WTC11 (cell line): ENCODE measurements at regions not wholly inside any gene's neighbourhood (a gene's known extent, or its start where the extent isn't known, plus 50 kb on each side); places are given as distances from the start of the nearest gene placed in this dataset.

Source experiments
- ATAC-seq: fragments of 200-7000 bp; cut with Tn5 transposase; 2 replicates; pipeline ENCODE4 v1.10.0; 2021; ENCODE audit warnings: mild to moderate bottlenecking, moderate library complexity
- CTCF ChIA-PET: fragments of 300-600 bp; sonication (Branson Sonifier 250); formaldehyde crosslinking; loops from one replicate; lab custom pipeline; 2021; ENCODE audit warnings: antibody characterized with exemption; lab: Charles Lee
- POLR2A ChIA-PET: fragments of 350-600 bp; sonication (Branson Sonifier 250); formaldehyde crosslinking; loops from one replicate; lab custom pipeline; 2021; ENCODE audit warnings: antibody characterized with exemption; lab: Charles Lee
- DNase-seq: peaks from one replicate; pipeline ENCODE4 v3.0.0; 2021; ENCODE audit warnings: low spot score
- H3K27ac Mint-ChIP-seq: 2 replicates; pipeline ENCODE4 v1.8.0; 2021; ENCODE audit warnings: mixed read lengths
- H3K27me3 Mint-ChIP-seq: 2 replicates; pipeline ENCODE4 v1.8.0; 2021; ENCODE audit warnings: low read depth, mild to moderate bottlenecking, moderate library complexity, mixed read lengths
- H3K36me3 Mint-ChIP-seq: 2 replicates; pipeline ENCODE4 v1.8.0; 2021; ENCODE audit warnings: mixed read lengths
- H3K4me1 Mint-ChIP-seq: 2 replicates; pipeline ENCODE4 v1.8.0; 2022; ENCODE audit warnings: mixed read lengths
- H3K4me3 Mint-ChIP-seq: 2 replicates; pipeline ENCODE4 v1.8.0; 2021; ENCODE audit warnings: mild to moderate bottlenecking, moderate library complexity, mixed read lengths
- H3K9me3 Mint-ChIP-seq: 2 replicates; pipeline ENCODE4 v1.8.0; 2021; ENCODE audit warnings: mixed read lengths
- AFF4 ChIP-seq: sonication (generic); formaldehyde crosslinking; IDR thresholded peaks from 2 replicates; pipeline ENCODE4 v1.8.1; 2023; ENCODE audit warnings: mild to moderate bottlenecking, missing genetic modification reagents, borderline replicate concordance
- ATF3 ChIP-seq: sonication (generic); formaldehyde crosslinking; conservative IDR thresholded peaks from 2 replicates; pipeline ENCODE4 v1.8.1; 2022; ENCODE audit warnings: mild to moderate bottlenecking, missing genetic modification reagents
- CBFB ChIP-seq: sonication (generic); formaldehyde crosslinking; IDR thresholded peaks from 2 replicates; pipeline ENCODE4 v1.8.1; 2022; ENCODE audit warnings: mild to moderate bottlenecking, low read depth, missing genetic modification reagents
- E2F4 ChIP-seq: sonication (generic); formaldehyde crosslinking; IDR thresholded peaks from 2 replicates; pipeline ENCODE4 v1.8.1; 2022; ENCODE audit warnings: low read depth, mild to moderate bottlenecking, moderate library complexity, missing genetic modification reagents, borderline replicate concordance
- FOXP1 ChIP-seq: sonication (generic); formaldehyde crosslinking; IDR thresholded peaks from 2 replicates; pipeline ENCODE4 v1.8.0; 2022; ENCODE audit warnings: missing genetic modification reagents, mild to moderate bottlenecking, moderate library complexity, borderline replicate concordance
- FOXP4 ChIP-seq: sonication (generic); formaldehyde crosslinking; IDR thresholded peaks from 2 replicates; pipeline ENCODE4 v1.8.0; 2022; ENCODE audit warnings: mild to moderate bottlenecking, missing genetic modification reagents
- GRHL2 ChIP-seq: fragments of 250-450 bp; sonication (Bioruptor Pico); IDR thresholded peaks from 2 replicates; pipeline ENCODE4 v1.8.0; 2022; ENCODE audit warnings: mild to moderate bottlenecking, moderate library complexity; ENCODE audit not compliant: insufficient replicate concordance, severe bottlenecking
- GTF2I ChIP-seq: fragments of 250-450 bp; sonication (Bioruptor Pico); conservative IDR thresholded peaks from 2 replicates; pipeline ENCODE4 v1.4.0; 2021; ENCODE audit warnings: mild to moderate bottlenecking
- IRF1 ChIP-seq: sonication (generic); formaldehyde crosslinking; IDR thresholded peaks from 2 replicates; pipeline ENCODE4 v1.8.0; 2023; ENCODE audit warnings: missing genetic modification reagents
- MXD4 ChIP-seq: fragments of 250-450 bp; sonication (Bioruptor Pico); IDR thresholded peaks from 2 replicates; pipeline ENCODE4 v1.8.0; 2021; ENCODE audit warnings: mild to moderate bottlenecking, moderate library complexity, borderline replicate concordance
- SP1 ChIP-seq: sonication (generic); formaldehyde crosslinking; conservative IDR thresholded peaks from 2 replicates; pipeline ENCODE4 v1.8.1; 2022; ENCODE audit warnings: missing genetic modification reagents
- STAT6 ChIP-seq: sonication (generic); formaldehyde crosslinking; conservative IDR thresholded peaks from 2 replicates; pipeline ENCODE4 v1.8.1; 2023; ENCODE audit warnings: mild to moderate bottlenecking, low read depth, missing genetic modification reagents, moderate library complexity
- TCF7 ChIP-seq: sonication (generic); formaldehyde crosslinking; IDR thresholded peaks from 2 replicates; pipeline ENCODE4 v1.8.0; 2022; ENCODE audit warnings: mild to moderate bottlenecking, low read depth, missing genetic modification reagents, moderate library complexity
- ZBTB21 ChIP-seq: sonication (generic); formaldehyde crosslinking; IDR thresholded peaks from 2 replicates; pipeline ENCODE4 v1.8.1; 2023; ENCODE audit warnings: mild to moderate bottlenecking, missing genetic modification reagents, borderline replicate concordance
- ZBTB43 ChIP-seq: sonication (generic); formaldehyde crosslinking; IDR thresholded peaks from 2 replicates; pipeline ENCODE4 v1.8.1; 2023; ENCODE audit warnings: mild to moderate bottlenecking, missing genetic modification reagents
- ZMAT4 ChIP-seq: fragments of 250-450 bp; sonication (Bioruptor Pico); IDR thresholded peaks from 2 replicates; pipeline ENCODE4 v1.9.0; 2021; ENCODE audit warnings: mild to moderate bottlenecking
- ZNF138 ChIP-seq: sonication (generic); formaldehyde crosslinking; conservative IDR thresholded peaks from 2 replicates; pipeline ENCODE4 v1.8.1; 2022; ENCODE audit warnings: mild to moderate bottlenecking, moderate library complexity, missing genetic modification reagents
- ZNF423 ChIP-seq: fragments of 250-450 bp; sonication (Bioruptor Pico); IDR thresholded peaks from 2 replicates; pipeline ENCODE4 v2.1.2; 2022; ENCODE audit warnings: mild to moderate bottlenecking, moderate library complexity
- ZNF512 ChIP-seq: sonication (generic); formaldehyde crosslinking; IDR thresholded peaks from 2 replicates; pipeline ENCODE4 v1.8.1; 2022; ENCODE audit warnings: missing genetic modification reagents, borderline replicate concordance

GRCh38 chr2:19753818-19754217, 148.0 kb downstream of the TTC32 start:
- H3K27me3 Mint-ChIP-seq: no peaks in the 10 kb centered on the region
- H3K4me3 Mint-ChIP-seq: no peak overlapping the region
- no peak for DNase-seq
- no peaks in the 10 kb centered on the region for H3K36me3 Mint-ChIP-seq
- TF ChIP-seq MXD4 (no peak), CBFB (CRISPR knock-in tag) (no peak), ZNF138 (CRISPR knock-in tag) (no peak), ZMAT4 (CRISPR knock-in tag) (no peak), E2F4 (CRISPR knock-in tag) (no peak), STAT6 (CRISPR knock-in tag) (no peak), ATF3 (CRISPR knock-in tag) (no peak), SP1 (CRISPR knock-in tag) (no peak), GTF2I (no peak), TCF7 (CRISPR knock-in tag) (no peak), FOXP1 (CRISPR knock-in tag) (no peak), ZBTB21 (CRISPR knock-in tag) (no peak), FOXP4 (no peak), ZNF423 (CRISPR knock-in tag) (no peak), ZBTB43 (CRISPR knock-in tag) (no peak)
- TF ChIP-seq, all 79 proteins: peak for 0
- CTCF ChIA-PET: no interaction called here
- POLR2A ChIA-PET: no interaction called here
- no peak for ATAC-seq
- H3K27ac Mint-ChIP-seq: no peak overlapping the region
- no peaks in the 10 kb centered on the region for H3K4me1 Mint-ChIP-seq
- no peaks in the 10 kb centered on the region for H3K9me3 Mint-ChIP-seq

GRCh38 chr2:19753314-19753713, 148.5 kb downstream of the TTC32 start:
- POLR2A ChIA-PET: no interaction called here
- Mint-ChIP-seq H3K27me3 (no peaks in the 10 kb centered on the region), H3K27ac (no peak overlapping the region), H3K9me3 (no peaks in the 10 kb centered on the region), H3K4me3 (no peak overlapping the region), H3K36me3 (no peaks in the 10 kb centered on the region), H3K4me1 (no peaks in the 10 kb centered on the region)
- no peak for ATAC-seq
- CTCF ChIA-PET: no interaction called here
- no peak for DNase-seq
- TF ChIP-seq GRHL2 (CRISPR knock-in tag) (no peak), IRF1 (no peak), ZNF512 (no peak), AFF4 (CRISPR knock-in tag) (no peak)
